Activated CD8-positive, alpha-beta T cell treated with anti-CD3 and anti-CD28 coated beads, Interleukin-2, amount 10 ng/mL, durations not matched to agents 7 days and 5 days (primary cell): ENCODE measurements at regions not wholly inside any gene's neighbourhood (a gene's known extent, or its start where the extent isn't known, plus 50 kb on each side); places are given as distances from the start of the nearest gene placed in this dataset.

ENCODE experiments used
- ATAC-seq: fragments of 150-1000 bp; cut with Tn5 transposase; one replicate; pipeline ENCODE4 v1.10.0; 2021; ENCODE audit warnings: moderate library complexity
- CTCF ChIA-PET: fragments of 350-600 bp; sonication (Branson Sonifier 250); formaldehyde crosslinking; loops from one replicate; lab custom pipeline; 2021; ENCODE audit warnings: antibody characterized with exemption; lab: Charles Lee
- POLR2A ChIA-PET: fragments of 350-600 bp; sonication (Branson Sonifier 250); formaldehyde crosslinking; loops from one replicate; lab custom pipeline; 2021; ENCODE audit warnings: antibody characterized with exemption; lab: Charles Lee
- DNase-seq: peaks from one replicate; pipeline ENCODE4 v3.0.0-alpha.2; 2020
- H3K27ac Mint-ChIP-seq: one replicate; pipeline ENCODE4 v1.8.0; 2021; ENCODE audit warnings: mild to moderate bottlenecking, mixed read lengths
- H3K27me3 Mint-ChIP-seq: one replicate; pipeline ENCODE4 v1.8.0; 2021; ENCODE audit warnings: low read depth, mixed read lengths
- H3K36me3 Mint-ChIP-seq: one replicate; pipeline ENCODE4 v1.8.0; 2021; ENCODE audit warnings: low read depth, mixed read lengths
- H3K4me1 Mint-ChIP-seq: one replicate; pipeline ENCODE4 v1.8.0; 2021; ENCODE audit warnings: low read depth, mixed read lengths
- H3K4me3 Mint-ChIP-seq: one replicate; pipeline ENCODE4 v1.8.0; 2021; ENCODE audit warnings: mild to moderate bottlenecking, mixed read lengths
- H3K9me3 Mint-ChIP-seq: one replicate; pipeline ENCODE4 v1.8.0; 2022; ENCODE audit warnings: mixed read lengths; ENCODE audit not compliant: insufficient read depth

DNA sequence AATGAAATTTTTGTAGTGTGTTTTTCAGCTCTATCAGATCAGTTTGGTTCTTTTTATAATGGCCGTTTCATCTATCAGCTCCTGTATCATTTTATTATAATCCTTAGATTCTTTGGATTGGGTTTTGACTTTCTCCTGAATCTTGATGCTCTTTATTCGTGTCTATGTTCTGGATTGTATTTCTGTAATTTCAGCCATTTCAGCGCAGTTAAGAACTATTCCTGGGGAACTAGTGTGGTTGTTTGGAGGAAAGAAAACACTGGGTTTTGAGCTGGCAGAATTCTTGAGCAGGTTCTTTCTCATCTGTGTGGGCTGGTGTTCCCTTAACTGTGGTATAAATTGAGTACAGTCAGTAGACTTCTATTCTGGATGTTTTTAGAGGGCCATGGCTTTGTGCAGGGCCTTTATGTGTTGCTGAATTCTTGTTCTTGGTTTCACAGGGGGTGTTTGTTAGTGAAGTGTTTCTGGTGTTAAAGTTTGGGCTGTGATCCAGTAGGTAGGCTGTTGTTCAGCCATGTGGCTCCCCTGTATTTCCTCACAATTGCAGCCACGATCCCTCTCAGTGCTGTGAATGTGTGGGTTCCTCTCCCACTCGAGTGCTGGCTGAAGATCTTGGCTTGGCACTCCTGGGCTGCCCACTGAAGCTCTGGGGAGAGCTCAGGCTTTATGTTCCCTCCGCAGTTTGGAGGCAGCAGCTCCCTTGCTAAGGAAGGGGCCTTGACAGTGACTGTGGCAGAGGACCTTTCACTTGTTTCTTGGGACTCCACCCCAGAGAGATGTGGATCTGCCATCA is 56.0 kb upstream of the CCDC190 start:
- DNase-seq (no peak), ATAC-seq (no peak)
- Mint-ChIP-seq H3K4me1 (peaks cover under 1% of the 10 kb centered on the region), H3K4me3 (no peak overlapping the region), H3K9me3 (no peaks in the 10 kb centered on the region), H3K36me3 (no peaks in the 10 kb centered on the region), H3K27ac (no peak overlapping the region), H3K27me3 (no peaks in the 10 kb centered on the region)
- CTCF ChIA-PET, result no interaction called here
- POLR2A ChIA-PET, result no interaction called here

DNA sequence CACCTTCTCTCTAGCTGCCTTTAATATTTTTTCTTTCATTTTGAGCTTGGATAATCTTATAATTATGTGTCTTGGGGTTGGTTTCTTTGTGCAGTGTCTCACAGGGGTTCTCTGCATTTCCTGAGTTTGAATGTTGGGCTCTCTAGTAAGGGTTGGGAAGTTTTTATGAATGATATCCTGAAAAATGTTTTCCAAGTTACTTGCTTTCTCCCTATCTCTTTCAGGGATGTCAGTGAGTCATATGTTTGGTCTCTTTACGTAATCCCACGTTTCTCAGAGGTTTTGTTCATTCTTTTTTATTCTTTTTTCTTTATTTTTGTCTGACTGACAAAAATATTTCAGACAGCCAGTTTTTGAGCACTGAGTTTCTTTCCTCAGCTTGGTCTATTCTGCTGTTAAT is 55.4 kb upstream of the CCDC190 start:
- Mint-ChIP-seq H3K27me3 (no peaks in the 10 kb centered on the region), H3K9me3 (no peaks in the 10 kb centered on the region), H3K36me3 (no peaks in the 10 kb centered on the region), H3K27ac (no peak overlapping the region), H3K4me3 (no peak overlapping the region), H3K4me1 (no peaks in the 10 kb centered on the region)
- ChIA-PET POLR2A (interaction anchor here (0.6 kb wide), 1 partner anchor 401 kb away, joined by 3 read pairs; no protein-coding TSS in a partner anchor), CTCF (no interaction called here)
- DNase-seq (no peak), ATAC-seq (no peak)

DNA sequence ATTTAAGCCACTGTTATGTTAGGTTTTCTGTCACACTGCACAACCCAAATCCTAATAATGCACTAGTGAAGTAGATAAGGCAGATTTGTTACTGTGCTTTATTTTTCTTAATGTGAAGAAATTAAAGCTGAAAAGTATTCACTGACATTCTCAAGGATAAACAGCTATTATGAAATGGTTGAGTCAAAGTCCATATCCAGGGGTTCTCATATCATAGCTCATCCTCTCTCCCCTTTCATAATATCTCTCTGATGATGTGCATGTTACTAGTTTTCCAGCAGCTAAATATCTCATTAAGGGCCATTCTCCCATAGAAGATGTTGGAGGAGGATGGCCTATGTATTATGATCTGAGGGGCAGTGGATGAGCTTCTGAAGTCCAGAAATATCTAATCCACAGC is 53.6 kb upstream of the CCDC190 start:
- H3K4me1 Mint-ChIP-seq, result no peaks in the 10 kb centered on the region
- H3K36me3 Mint-ChIP-seq, result no peaks in the 10 kb centered on the region
- no peaks in the 10 kb centered on the region for H3K9me3 Mint-ChIP-seq
- no peak overlapping the region for H3K27ac Mint-ChIP-seq
- DNase-seq, result no peak
- CTCF ChIA-PET, result interaction anchor here (1.5 kb wide), 1 partner anchor 61 kb away, joined by 3 read pairs; no protein-coding TSS in a partner anchor
- no peak overlapping the region for H3K4me3 Mint-ChIP-seq
- no peak for ATAC-seq
- POLR2A ChIA-PET, result no interaction called here
- H3K27me3 Mint-ChIP-seq, result no peaks in the 10 kb centered on the region

DNA sequence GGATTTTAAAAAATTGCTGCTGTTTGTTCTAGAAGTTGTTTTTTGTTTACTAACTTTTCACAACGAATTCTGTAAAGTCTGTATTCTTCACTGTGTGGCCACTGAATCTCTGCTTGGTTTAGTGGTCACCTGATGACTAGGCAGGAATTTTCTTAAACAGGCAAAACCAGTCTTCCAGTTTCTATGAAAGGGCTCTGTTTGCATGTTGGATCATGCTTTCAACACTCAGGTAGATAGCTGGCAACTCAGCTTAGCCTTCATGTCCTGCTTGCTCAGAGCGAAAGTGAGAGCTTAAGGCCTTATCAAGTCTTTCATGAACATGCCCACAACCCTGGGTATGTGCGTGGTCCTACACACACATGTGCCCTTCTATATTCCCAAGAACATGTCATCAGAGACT is 52.4 kb upstream of the CCDC190 start:
- H3K4me1 Mint-ChIP-seq, result no peaks in the 10 kb centered on the region
- CTCF ChIA-PET, result no interaction called here
- no peak for ATAC-seq

DNA sequence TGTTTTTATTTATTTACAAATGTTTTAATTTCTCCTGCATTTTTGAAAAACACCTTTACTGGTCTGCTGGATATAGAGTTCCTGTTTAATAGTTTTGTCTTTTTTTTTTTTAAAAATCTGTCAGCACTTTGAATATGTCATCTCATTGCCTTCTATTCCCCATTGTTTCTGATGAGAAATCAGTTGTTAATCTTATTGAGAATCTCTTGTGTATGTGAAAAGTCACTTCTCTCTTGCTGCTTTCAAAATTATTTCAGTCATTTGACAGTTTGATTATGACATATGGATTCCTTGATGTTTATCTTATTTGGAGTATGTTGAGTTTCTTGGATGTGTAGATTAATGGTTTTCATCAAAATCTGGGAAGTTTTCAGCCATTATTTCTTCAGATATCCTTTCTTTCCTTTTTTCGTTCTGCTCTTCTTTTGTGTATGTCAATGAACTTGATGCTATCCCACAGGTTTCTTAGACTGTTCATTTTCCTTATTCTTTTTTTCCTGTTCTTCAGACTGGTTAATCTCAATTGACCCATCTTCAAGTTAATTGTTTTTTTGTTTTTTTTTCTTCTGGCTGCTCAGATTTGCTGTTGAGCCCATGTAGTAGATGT is 51.2 kb upstream of the CCDC190 start:
- DNase-seq, result no peak
- ATAC-seq, result no peak
- Mint-ChIP-seq H3K9me3 (no peaks in the 10 kb centered on the region), H3K4me3 (no peak overlapping the region), H3K27me3 (no peaks in the 10 kb centered on the region), H3K4me1 (no peaks in the 10 kb centered on the region), H3K36me3 (no peaks in the 10 kb centered on the region), H3K27ac (no peak overlapping the region)
- POLR2A ChIA-PET, result no interaction called here
- CTCF ChIA-PET, result no interaction called here

More for the DNA sequence above, 52.4 kb upstream of the CCDC190 start:
- H3K27me3 Mint-ChIP-seq, result no peaks in the 10 kb centered on the region
- no peak overlapping the region for H3K4me3 Mint-ChIP-seq
- no peak for DNase-seq
- POLR2A ChIA-PET, result no interaction called here
- no peak overlapping the region for H3K27ac Mint-ChIP-seq
- H3K9me3 Mint-ChIP-seq, result no peaks in the 10 kb centered on the region
- H3K36me3 Mint-ChIP-seq, result no peaks in the 10 kb centered on the region
